Glutamatergic neuron (in vitro differentiated cells): ENCODE measurements at regions not wholly inside any gene's neighbourhood (a gene's known extent, or its start where the extent isn't known, plus 50 kb on each side); places are given as distances from the start of the nearest gene placed in this dataset.
"Not testable (repeated sequence)": the region's sequence is repeated elsewhere in the genome, so short reads cannot be mapped to it uniquely, and the experiment has no call there.

Experiments
- DNase-seq: peaks from one replicate; pipeline ENCODE4 v3.0.0; 2022
- H3K27ac Mint-ChIP-seq: one replicate; pipeline ENCODE4 v1.8.0; 2020; ENCODE audit warnings: mild to moderate bottlenecking, mixed read lengths, inconsistent platforms; ENCODE audit not compliant: unreplicated experiment
- H3K27me3 Mint-ChIP-seq: one replicate; pipeline ENCODE4 v1.8.0; 2020; ENCODE audit warnings: mild to moderate bottlenecking, moderate library complexity, mixed read lengths, inconsistent platforms; ENCODE audit not compliant: unreplicated experiment
- H3K36me3 Mint-ChIP-seq: one replicate; pipeline ENCODE4 v1.8.0; 2020; ENCODE audit warnings: mild to moderate bottlenecking, mixed read lengths, inconsistent platforms; ENCODE audit not compliant: unreplicated experiment
- H3K4me1 Mint-ChIP-seq: one replicate; pipeline ENCODE4 v1.8.0; 2020; ENCODE audit warnings: mild to moderate bottlenecking, low read depth, mixed read lengths, inconsistent platforms; ENCODE audit not compliant: unreplicated experiment
- H3K4me3 Mint-ChIP-seq: one replicate; pipeline ENCODE4 v1.8.0; 2020; ENCODE audit warnings: mild to moderate bottlenecking, mixed read lengths, inconsistent platforms; ENCODE audit not compliant: unreplicated experiment
- H3K9me3 Mint-ChIP-seq: one replicate; pipeline ENCODE4 v1.8.0; 2020; ENCODE audit warnings: mild to moderate bottlenecking, moderate library complexity, mixed read lengths, inconsistent platforms; ENCODE audit not compliant: unreplicated experiment
- CTCF ChIP-seq: fragments of 200-600 bp; sonication (generic); IDR thresholded peaks from one replicate; pipeline ENCODE4 v1.5.0; 2021; ENCODE audit not compliant: partially characterized antibody, unreplicated experiment

DNA sequence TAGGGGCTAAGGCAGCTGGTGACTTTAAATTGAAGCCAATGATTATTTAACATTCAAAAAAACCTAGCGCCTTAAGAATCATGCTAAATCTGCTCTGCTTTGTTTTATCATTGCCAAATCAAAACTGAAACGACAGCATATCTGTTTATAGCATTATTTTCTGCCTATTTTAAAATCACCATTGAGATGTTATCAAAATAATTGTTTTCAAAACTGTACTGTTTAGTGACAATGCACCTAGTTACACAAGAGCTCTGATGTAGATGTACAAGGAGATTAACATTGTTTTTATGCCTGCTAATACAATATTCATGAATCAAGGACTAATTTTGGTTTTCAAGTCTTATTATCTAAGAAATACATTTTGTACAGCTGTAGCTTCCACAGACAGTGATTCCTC is 1521.3 kb downstream of the AMY1C start:
- H3K4me3 Mint-ChIP-seq, result no peak overlapping the region
- no peak for DNase-seq
- no peaks in the 10 kb centered on the region for H3K9me3 Mint-ChIP-seq
- no peak overlapping the region for H3K27ac Mint-ChIP-seq
- H3K27me3 Mint-ChIP-seq, result no peaks in the 10 kb centered on the region
- H3K36me3 Mint-ChIP-seq, result no peaks in the 10 kb centered on the region
- no peak for TF ChIP-seq CTCF
- H3K4me1 Mint-ChIP-seq, result peaks cover 1% of the 10 kb centered on the region

DNA sequence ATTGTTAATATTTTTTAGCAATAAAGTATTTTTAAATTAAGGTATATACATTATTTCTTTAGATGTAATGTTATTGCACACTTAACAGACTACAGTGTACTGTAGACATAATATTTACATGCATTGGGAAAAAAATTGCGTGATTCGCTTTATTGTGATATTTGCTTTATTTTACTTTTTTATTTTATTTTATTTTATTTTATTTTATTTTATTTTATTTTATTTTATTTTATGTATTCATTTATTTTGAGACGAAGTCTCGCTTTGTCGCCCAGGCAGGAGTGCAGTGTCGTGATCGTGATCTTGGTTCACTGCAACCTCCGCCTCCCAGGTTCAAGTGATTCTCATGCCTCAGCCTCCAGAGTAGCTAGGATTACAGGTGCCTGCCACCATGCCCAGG is 1522.7 kb downstream of the AMY1C start:
- not testable (repeated sequence) for H3K4me1 Mint-ChIP-seq, H3K4me3 Mint-ChIP-seq, H3K27ac Mint-ChIP-seq, H3K36me3 Mint-ChIP-seq, H3K9me3 Mint-ChIP-seq, H3K27me3 Mint-ChIP-seq, DNase-seq

- Mint-ChIP-seq H3K4me3 (no peak overlapping the region), H3K27ac (no peak overlapping the region), H3K27me3 (peaks cover 5% of the 10 kb centered on the region), H3K4me1 (no peaks in the 10 kb centered on the region), H3K9me3 (no peaks in the 10 kb centered on the region), H3K36me3 (no peaks in the 10 kb centered on the region)
- DNase-seq, result no peak
- TF ChIP-seq CTCF, result no peak
These were observed 1545.1 kb downstream of the AMY1C start for GRCh38 chr1:105294838-105295237.

DNA sequence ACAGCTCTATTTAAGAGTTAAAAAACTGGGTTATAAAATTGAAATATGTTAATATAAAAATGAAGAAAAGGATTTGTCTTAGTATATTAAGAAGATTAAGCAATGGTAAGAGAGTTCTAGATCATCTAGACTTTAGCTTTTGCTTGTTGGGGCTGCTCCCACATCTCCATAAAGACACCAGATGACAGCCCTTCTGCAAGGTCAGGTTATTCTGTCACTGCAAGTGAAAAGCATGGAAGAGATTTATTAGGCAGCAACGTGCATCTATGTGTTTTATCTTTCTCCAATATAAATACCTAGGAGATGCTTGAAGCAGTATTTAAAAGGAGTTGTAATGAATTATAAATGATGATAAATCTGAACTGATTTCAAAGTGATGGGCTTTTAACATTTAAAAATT is 1560.4 kb downstream of the AMY1C start:
- H3K36me3 Mint-ChIP-seq, result no peaks in the 10 kb centered on the region
- no peak overlapping the region for H3K4me3 Mint-ChIP-seq
- H3K27me3 Mint-ChIP-seq, result no peaks in the 10 kb centered on the region
- no peaks in the 10 kb centered on the region for H3K4me1 Mint-ChIP-seq
- H3K9me3 Mint-ChIP-seq, result no peaks in the 10 kb centered on the region
- TF ChIP-seq CTCF, result no peak
- no peak overlapping the region for H3K27ac Mint-ChIP-seq
- DNase-seq, result no peak

GRCh38 chr1:105317976-105318375 is 1568.3 kb downstream of the AMY1C start:
- H3K9me3 Mint-ChIP-seq, result no peaks in the 10 kb centered on the region
- H3K4me1 Mint-ChIP-seq, result no peaks in the 10 kb centered on the region
- peaks cover 2% of the 10 kb centered on the region for H3K27me3 Mint-ChIP-seq
- peaks cover 6% of the 10 kb centered on the region for H3K36me3 Mint-ChIP-seq
- DNase-seq, result no peak
- no peak overlapping the region for H3K27ac Mint-ChIP-seq
- no peak overlapping the region for H3K4me3 Mint-ChIP-seq
- no peak for TF ChIP-seq CTCF

DNA sequence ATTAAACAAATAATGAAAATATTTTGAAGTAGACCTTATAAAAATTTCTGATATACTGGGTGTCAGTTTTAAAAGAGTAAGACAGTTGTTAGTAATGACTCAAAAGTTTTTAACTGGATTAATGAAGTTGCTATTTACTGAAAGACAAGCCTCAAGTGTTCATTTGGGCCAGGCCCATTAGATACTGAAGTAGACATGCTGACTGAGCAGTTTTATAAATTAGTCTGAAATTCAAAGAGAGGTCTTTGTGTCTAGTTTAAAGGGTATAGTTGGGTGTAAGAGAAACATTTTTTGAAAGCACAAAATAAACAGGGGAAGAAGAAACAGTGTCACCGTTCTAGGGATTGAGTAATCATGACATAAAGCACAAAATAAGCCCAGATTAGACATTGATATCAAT is 1577.2 kb downstream of the AMY1C start:
- DNase-seq, result no peak
- Mint-ChIP-seq H3K4me3 (no peak overlapping the region), H3K27me3 (peaks cover 4% of the 10 kb centered on the region), H3K4me1 (peaks cover 23% of the 10 kb centered on the region), H3K36me3 (no peaks in the 10 kb centered on the region), H3K9me3 (no peaks in the 10 kb centered on the region), H3K27ac (no peak overlapping the region)
- TF ChIP-seq CTCF, result no peak
